ENCODE measurements at regions not wholly inside any gene's neighbourhood (a gene's known extent, or its start where the extent isn't known, plus 50 kb on each side); places are given as distances from the start of the nearest gene placed in this dataset.

DNA sequence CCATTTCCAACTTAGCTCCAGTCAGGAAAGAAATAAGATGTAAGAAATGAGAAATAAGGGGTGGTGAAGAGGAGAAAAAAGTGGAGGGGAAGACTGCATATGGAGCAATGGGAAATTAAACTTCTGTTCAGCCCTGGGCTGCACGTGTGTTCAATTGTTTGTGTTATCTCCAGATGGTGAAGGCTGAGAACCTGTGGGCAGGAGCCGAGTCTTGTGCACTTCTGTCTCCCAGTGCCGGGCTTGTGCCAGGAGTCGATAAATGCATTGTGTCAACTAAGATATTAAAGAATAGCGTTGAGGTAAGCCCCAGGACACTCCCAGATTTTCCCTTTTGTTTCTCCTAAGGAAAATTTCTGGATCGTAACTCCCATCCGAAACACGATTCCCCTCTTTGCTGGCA lies 98.2 kb downstream of the PRLHR start:
- TF ChIP-seq Cebpa-rat (IDR thresholded peaks at IDR 0.05): no peak
- Histone ChIP-seq H4K20me1 (no peaks in the 10 kb centered on the region), H3K9me3 (replicated peaks in 1 of 11) (no peaks in the 10 kb centered on the region), H3K27me3 (no peaks in the 10 kb centered on the region), H3K4me3 (no peak overlapping the region), H3K4me1 (peaks cover 0 to 23% (median 0%) of the 10 kb centered on the region in 10 experiments; a peak in 6 of 20 replicates), H3K9ac (no peak overlapping the region), H3K4me2 (no peak overlapping the region), H3K36me3 (no peaks in the 10 kb centered on the region), H3K27ac (no peak overlapping the region)

GRCh38 chr10:118496525-118496924 lies 98.9 kb downstream of the PRLHR start:
- Histone ChIP-seq H3K4me2 (no peak overlapping the region), H3K4me1 (peaks cover 0 to 17% (median 0%) of the 10 kb centered on the region in 10 experiments; a peak in 6 of 20 replicates), H3K36me3 (no peaks in the 10 kb centered on the region), H3K4me3 (no peak overlapping the region), H4K20me1 (no peaks in the 10 kb centered on the region), H3K9ac (no peak overlapping the region), H3K9me3 (replicated peaks in 1 of 11) (peaks cover 0 to 5% (median under 1%) of the 10 kb centered on the region in 11 experiments; a peak in 9 of 22 replicates), H3K27me3 (no peaks in the 10 kb centered on the region), H3K27ac (no peak overlapping the region)
- no peak for TF ChIP-seq Cebpa-rat (IDR thresholded peaks at IDR 0.05)

DNA sequence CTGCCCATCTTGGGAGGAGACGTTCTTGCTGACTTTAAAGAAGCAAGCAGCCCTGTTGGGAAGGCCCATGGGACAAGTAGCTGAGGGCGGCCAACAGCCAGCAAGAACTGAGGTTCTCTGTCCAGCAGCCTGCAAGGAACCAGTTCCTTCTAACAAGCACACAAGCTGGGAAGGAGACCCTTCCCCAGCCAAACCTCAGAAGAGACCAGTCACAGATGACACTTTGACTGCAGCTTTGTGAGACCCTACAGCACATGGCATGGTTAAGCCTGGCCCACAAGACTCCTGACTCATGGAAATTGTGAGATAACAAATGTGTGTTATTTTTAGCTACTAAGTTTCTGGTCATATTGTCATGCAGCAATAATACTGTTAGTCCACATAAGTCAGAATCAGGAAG lies 99.9 kb downstream of the PRLHR start:
- TF ChIP-seq Cebpa-rat (IDR thresholded peaks at IDR 0.05): no peak
- Histone ChIP-seq H3K27me3 (no peaks in the 10 kb centered on the region), H3K4me3 (no peak overlapping the region), H3K27ac (no peak overlapping the region), H3K4me1 (peaks cover 0 to 11% (median 0%) of the 10 kb centered on the region in 10 experiments; a peak in 4 of 20 replicates), H3K9me3 (replicated peaks in 1 of 11) (peaks cover 9 to 15% (median 11%) of the 10 kb centered on the region in 11 experiments), H4K20me1 (no peaks in the 10 kb centered on the region), H3K36me3 (no peaks in the 10 kb centered on the region), H3K9ac (no peak overlapping the region), H3K4me2 (peak overlapping the region in 4 of 11 experiments; percentile 0 to 37 (median 12); a peak in 5 of 22 replicates)

GRCh38 chr10:118491055-118491454 lies 104.4 kb downstream of the PRLHR start:
- Histone ChIP-seq H4K20me1 (no peaks in the 10 kb centered on the region), H3K36me3 (no peaks in the 10 kb centered on the region), H3K4me2 (no peak overlapping the region), H3K4me1 (peaks cover 0 to 20% (median 2%) of the 10 kb centered on the region in 10 experiments; a peak in 6 of 20 replicates), H3K9me3 (replicated peaks in 1 of 11) (peaks cover 18 to 35% (median 28%) of the 10 kb centered on the region in 11 experiments), H3K27me3 (no peaks in the 10 kb centered on the region), H3K27ac (no peak overlapping the region), H3K4me3 (no peak overlapping the region), H3K9ac (no peak overlapping the region)
- no peak for TF ChIP-seq Cebpa-rat (IDR thresholded peaks at IDR 0.05)

GRCh38 chr10:118488710-118489497 lies 106.5 kb downstream of the PRLHR start:
- Histone ChIP-seq H3K4me3 (no peak overlapping the region), H3K27me3 (no peaks in the 10 kb centered on the region), H3K4me2 (peak overlapping the region in 2 of 11 experiments; percentile 9 to 24; a peak in 1 of 22 replicates), H3K27ac (no peak overlapping the region), H3K9me3 (replicated peaks in 1 of 11) (peaks cover 18 to 35% (median 28%) of the 10 kb centered on the region in 11 experiments), H3K36me3 (no peaks in the 10 kb centered on the region), H4K20me1 (no peaks in the 10 kb centered on the region), H3K4me1 (peaks cover 0 to 11% (median 2%) of the 10 kb centered on the region in 10 experiments; a peak in 4 of 20 replicates), H3K9ac (no peak overlapping the region)
- no peak for TF ChIP-seq Cebpa-rat (IDR thresholded peaks at IDR 0.05)

- no peaks in the 10 kb centered on the region for H3K36me3 ChIP-seq
- H3K4me1 ChIP-seq: peaks cover 0 to 11% (median 2%) of the 10 kb centered on the region in 10 experiments; a peak in 4 of 20 replicates
- H3K4me2 ChIP-seq: no peak overlapping the region
- peaks cover 9 to 23% (median 20%) of the 10 kb centered on the region in 11 experiments for H3K9me3 ChIP-seq (replicated peaks in 1 of 11)
- no peaks in the 10 kb centered on the region for H4K20me1 ChIP-seq
- H3K27ac ChIP-seq: no peak overlapping the region
- no peak overlapping the region for H3K4me3 ChIP-seq
- H3K27me3 ChIP-seq: no peaks in the 10 kb centered on the region
- H3K9ac ChIP-seq: no peak overlapping the region
- no peak for TF ChIP-seq Cebpa-rat (IDR thresholded peaks at IDR 0.05)
Measured at GRCh38 chr10:118485641-118486040, 109.8 kb downstream of the PRLHR start.

- H4K20me1 ChIP-seq: no peaks in the 10 kb centered on the region
- no peak for TF ChIP-seq Cebpa-rat (IDR thresholded peaks at IDR 0.05)
- H3K27ac ChIP-seq: no peak overlapping the region
- H3K4me3 ChIP-seq: no peak overlapping the region
- H3K9me3 ChIP-seq (replicated peaks in 1 of 11): peaks cover 0 to 11% (median 7%) of the 10 kb centered on the region in 11 experiments; a peak in 11 of 22 replicates
- peaks cover 0 to 11% (median 2%) of the 10 kb centered on the region in 10 experiments; a peak in 4 of 20 replicates for H3K4me1 ChIP-seq
- no peak overlapping the region for H3K4me2 ChIP-seq
- no peak overlapping the region for H3K9ac ChIP-seq
- H3K27me3 ChIP-seq: no peaks in the 10 kb centered on the region
- no peaks in the 10 kb centered on the region for H3K36me3 ChIP-seq
Measured at GRCh38 chr10:118484152-118484871, 111.1 kb downstream of the PRLHR start.

DNA sequence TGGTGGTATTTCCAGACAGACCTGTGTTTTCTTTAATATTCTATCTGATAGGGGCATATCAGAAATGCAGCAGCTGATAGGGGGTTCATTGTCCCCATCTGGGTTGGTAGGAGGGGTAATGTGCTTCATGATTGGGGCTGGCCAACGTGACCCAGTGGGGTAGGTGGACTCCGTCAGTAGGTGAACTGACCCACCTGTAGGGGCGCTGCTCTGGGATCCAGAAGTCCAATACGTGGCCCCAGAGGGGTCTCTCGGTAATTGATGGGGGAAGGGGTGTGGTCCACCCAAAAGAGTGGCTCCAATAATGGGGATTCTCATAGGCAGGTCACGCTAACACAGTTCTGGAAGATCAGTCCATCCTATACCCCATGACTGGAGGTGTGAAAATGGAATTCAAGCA lies 112.0 kb downstream of the PRLHR start:
- Histone ChIP-seq H3K4me1 (peaks cover 0 to 6% (median under 1%) of the 10 kb centered on the region in 10 experiments; a peak in 4 of 20 replicates), H3K9me3 (replicated peaks in 1 of 11) (peaks cover 0 to 3% (median 0%) of the 10 kb centered on the region in 11 experiments; a peak in 3 of 22 replicates), H3K27me3 (no peaks in the 10 kb centered on the region), H3K4me3 (no peak overlapping the region), H3K9ac (no peak overlapping the region), H4K20me1 (no peaks in the 10 kb centered on the region), H3K36me3 (no peaks in the 10 kb centered on the region), H3K27ac (no peak overlapping the region), H3K4me2 (no peak overlapping the region)
- no peak for TF ChIP-seq Cebpa-rat (IDR thresholded peaks at IDR 0.05)

Measured in BLaER1 treated with 17β-estradiol and CSF1 and Interleukin-3, amounts not matched to agents 10 nM and 100 nM (cell line).